Activated CD4-positive, CD25-positive, alpha-beta regulatory T cell (primary cell): ENCODE measurements at regions not wholly inside any gene's neighbourhood (a gene's known extent, or its start where the extent isn't known, plus 50 kb on each side); places are given as distances from the start of the nearest gene placed in this dataset.

Experiments
- DNase-seq, 4 experiments: peaks; one replicate each; lab custom pipeline; 2025; lab: John Stamatoyannopoulos, UW

DNA sequence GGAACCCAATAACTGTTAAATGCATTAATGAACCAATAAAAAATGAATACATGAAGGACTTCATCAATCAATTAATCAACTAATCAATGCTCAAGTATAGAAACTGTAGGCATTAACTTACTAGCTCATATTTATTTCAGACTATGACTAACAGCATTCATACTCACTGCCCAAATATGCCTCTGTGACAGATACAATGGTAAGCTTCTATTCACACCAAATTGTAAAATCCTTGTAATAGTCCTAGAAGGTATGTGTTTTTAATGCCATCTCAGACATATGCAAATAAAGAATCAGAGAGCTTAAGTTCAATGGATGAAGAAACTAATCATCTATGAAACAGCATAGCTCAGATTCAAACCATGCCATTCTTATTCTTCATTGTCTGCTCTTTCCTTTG, 1253.6 kb upstream of the TENM4 start:
- DNase-seq = no peak

GRCh38 chr11:80687941-80688340, 1247.1 kb upstream of the TENM4 start:
- no peak for DNase-seq

- no peak for DNase-seq
Observed at GRCh38 chr11:80686889-80687288, 1246.1 kb upstream of the TENM4 start.

DNA sequence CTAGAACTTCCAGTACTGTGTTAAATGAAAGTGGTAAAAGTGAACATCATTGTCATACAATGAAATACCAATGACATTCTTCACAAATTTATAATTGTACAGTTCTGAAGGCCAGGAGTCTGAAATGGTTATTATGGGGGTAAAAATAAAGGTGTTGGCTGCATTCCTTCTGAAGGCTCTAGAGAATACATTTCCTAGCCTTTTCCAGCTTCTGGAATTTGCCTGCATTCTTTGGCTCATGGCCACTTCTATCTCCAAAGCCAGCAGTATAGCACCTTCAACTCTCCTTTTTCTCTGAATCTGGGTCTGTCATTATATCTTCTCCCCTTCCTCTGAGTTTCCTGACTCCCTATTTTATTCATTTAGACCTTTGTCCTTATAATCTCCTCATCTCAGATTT, 1232.7 kb upstream of the TENM4 start:
- no peak for DNase-seq

DNA sequence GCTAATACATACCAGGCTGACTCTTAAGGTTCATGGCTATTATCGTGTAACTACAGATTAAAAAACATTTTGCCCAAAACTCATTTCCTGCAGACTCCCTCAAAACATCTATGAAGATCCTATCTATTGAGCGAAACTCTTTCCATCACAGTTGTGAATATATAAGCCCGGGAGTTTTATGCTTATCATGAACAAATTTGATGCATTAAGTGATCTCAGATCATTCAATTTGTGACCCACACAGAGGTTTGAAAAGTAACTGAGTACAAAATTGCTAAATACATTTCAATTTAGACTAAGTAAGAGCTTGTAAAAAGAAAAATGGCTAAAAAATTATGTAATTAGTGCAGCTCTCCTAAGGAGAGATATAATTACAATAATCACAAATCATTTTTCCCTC, 1228.8 kb upstream of the TENM4 start:
- DNase-seq = no peak

GRCh38 chr11:80668039-80668438, 1227.2 kb upstream of the TENM4 start:
- no peak for DNase-seq

DNA sequence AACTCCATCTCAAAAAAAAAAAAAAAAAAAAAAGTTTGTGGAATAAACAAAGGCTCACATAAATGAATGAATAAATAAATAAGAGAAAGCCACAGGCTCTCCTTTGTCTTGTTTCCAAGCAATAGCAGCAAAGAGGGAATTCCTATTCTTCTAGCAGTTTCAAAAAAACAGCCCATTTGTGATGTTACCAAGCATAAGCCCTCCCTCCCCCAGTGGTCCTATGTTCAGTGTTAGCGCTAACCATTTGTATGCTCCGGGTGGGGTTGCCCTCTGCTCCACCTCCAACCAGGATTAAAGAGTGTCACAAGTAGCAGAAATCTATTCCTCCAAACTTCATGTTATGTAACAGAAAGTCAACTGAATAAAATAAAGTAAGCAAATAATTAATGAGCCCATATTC, 1215.0 kb upstream of the TENM4 start:
- DNase-seq = no peak

DNA sequence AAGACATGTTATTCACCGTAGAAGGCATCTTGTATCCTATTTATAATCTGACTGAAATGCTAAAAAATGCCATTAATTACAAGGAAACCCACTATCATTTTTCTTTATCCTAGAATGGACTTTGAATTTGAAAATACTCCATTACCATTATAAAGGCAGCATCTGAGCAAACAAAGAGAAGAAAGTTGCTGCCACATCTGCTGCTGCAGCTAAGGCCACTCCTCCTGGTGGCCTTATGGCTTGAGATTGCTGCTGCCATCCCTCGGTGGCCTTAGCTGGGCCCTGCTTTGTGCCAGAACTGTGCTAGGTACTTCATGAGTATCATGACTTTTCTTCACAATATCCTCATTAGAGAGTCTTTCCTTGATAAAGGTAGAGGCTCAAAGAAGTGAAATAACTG, 1210.1 kb upstream of the TENM4 start:
- DNase-seq = no peak

DNA sequence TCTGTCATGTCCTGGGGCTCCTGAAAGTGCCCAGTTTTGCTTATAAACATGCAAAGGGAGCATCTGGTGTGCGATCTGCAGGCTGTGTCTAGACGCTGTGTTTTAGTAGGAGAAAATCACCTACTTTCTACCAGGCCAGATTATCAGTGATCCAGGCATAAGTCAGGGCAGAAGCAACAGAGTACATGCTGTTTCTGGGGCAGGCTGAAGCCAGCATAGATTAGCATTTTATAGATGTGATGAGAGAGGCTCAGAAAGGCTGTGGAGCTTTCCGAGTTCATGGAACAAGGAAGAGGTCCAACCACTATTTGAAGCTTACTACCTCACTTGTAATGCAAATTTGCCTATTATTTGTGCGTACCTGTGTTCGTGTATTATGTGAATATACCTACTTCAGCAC, 1208.4 kb upstream of the TENM4 start:
- DNase-seq = no peak

GRCh38 chr11:80638296-80638695, 1197.5 kb upstream of the TENM4 start:
- no peak for DNase-seq

DNA sequence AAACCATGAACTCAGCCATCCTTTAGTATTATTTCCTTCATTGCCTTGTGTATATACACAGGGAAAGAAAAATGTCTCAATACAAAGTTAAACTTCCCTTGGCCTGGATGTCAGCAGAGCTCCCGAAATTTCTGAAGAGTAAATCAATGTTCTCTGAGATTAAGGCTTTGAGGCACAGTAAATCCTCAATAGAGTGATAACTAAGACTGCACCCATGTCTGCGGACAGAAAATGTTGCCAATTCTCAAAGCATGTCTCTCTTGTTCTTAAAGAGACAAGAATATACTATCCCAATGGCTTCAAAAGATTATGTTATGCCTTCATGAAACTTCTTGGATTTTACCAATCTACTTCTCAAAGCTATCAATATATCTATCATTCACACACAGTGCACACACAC, 1196.7 kb upstream of the TENM4 start:
- no peak for DNase-seq

GRCh38 chr11:80636999-80637398, 1196.2 kb upstream of the TENM4 start:
- no peak for DNase-seq

- DNase-seq = no peak
Observed at GRCh38 chr11:80635178-80635577, 1194.3 kb upstream of the TENM4 start.

DNA sequence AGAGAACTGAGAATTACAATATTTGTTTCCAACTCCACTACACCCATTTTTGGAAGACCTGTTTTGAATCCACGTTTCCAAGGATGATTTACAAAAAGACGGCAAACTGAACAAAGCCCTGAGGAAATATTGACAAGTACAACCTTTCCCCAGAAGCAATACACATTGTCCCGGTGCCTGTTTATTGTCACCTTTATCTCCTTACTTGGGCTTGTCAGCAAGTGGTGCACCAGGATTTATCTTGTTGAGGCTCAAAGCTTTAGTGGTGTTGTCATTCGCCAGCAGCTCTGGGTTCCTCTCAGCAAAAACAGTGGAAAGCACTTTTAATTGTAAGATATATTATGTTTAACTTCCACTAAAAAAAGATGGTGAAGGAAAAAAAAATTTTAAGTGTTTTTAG, 1191.9 kb upstream of the TENM4 start:
- DNase-seq = no peak

DNA sequence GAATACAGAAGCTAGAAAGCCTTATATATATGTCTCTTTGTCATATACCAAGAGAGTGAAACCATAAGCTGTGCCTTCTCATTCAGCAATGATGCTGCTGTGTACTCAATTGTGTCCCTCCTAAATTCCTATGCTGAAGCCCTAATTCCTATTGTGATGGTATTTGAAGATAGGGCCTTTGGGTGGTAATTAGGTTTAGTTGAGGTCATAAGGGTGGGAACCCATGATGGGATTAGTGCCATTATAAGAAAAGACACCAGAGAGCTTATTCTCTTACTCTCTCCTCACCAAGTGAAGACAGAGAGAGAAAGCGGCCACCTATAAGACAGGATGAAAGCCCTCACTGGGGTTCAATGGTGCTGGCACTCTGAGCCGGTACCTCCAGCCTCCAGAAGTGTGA, 1191.3 kb upstream of the TENM4 start:
- no peak for DNase-seq

GRCh38 chr11:80629466-80629865, 1188.6 kb upstream of the TENM4 start:
- no peak for DNase-seq

DNA sequence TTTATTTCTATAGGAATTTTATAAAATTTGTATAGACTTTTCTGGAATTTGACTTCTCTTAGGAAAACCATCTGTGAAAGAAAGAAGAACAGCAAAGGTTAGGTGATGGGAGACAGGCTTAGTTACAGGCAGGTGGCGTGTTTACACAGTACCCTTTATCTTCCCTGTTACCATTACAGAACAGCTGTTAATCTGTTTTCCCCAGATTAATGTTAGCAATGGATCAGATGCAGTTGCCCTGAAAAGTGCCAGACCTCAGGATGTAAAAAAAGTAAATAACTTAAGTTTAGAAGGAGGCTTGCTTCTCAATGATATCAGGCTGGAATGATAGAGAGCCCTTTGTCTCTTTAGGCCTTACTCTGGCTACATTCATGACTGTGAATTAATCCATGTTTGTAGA, 1186.5 kb upstream of the TENM4 start:
- no peak for DNase-seq

DNA sequence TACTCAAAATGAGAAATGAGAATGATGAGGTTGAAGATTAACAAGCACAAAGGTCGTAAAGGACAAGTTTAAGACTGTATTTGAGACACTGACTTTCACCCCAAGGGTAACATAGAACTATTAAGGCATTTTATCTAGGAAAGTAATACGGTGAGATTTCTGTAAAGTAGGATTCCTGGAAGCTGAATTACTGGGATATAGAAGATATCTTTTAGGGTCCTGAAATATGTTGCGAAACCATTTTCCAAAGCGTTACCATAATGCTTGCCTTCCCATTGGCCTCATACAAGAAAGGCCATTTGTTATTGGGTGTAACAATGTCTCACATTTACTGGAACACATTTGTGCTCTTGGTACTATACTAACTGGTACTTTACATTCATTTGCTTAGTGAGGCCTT, 1185.9 kb upstream of the TENM4 start:
- DNase-seq = no peak

DNA sequence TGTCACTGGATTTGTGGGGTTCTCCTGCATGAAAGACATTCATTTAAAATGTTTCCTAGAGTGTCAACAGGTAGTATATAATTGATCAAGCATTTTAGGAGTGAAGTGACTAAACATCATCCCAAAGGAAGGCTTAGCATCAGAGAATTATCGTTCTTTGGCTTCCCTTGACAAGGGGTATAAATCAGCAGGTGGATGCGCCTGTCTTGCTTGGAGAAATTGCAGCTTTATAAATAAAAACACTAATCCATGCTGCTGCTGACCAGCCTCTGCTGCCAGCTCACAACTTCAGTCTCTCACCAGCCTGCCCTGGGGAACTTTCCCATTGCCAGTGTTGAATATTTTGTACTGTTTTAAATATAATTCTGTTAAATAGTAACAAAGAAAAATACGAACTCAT, 1184.7 kb upstream of the TENM4 start:
- DNase-seq = no peak

GRCh38 chr11:80621871-80622270, 1181.0 kb upstream of the TENM4 start:
- DNase-seq = no peak

- DNase-seq = no peak
Observed at GRCh38 chr11:80620867-80621266, 1180.0 kb upstream of the TENM4 start.

DNA sequence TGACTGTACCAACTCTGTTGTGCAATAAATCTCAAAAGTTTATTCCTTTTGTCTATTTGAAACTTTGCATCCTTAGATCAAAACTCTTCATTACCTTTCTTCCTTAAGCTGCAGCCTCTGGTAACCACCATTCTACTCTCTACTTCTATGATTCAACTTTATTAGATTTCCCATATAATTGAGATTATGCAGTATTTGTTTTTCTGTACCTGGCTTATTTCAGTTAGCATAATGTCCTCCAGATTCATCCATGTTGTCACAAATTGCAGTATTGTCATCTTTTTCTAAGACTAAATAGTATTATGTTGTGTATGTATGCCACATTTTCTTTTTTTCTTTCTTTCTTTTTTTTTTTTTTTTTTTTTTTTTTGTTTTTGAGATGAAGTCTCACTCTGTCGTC, 1176.3 kb upstream of the TENM4 start:
- no peak for DNase-seq

DNA sequence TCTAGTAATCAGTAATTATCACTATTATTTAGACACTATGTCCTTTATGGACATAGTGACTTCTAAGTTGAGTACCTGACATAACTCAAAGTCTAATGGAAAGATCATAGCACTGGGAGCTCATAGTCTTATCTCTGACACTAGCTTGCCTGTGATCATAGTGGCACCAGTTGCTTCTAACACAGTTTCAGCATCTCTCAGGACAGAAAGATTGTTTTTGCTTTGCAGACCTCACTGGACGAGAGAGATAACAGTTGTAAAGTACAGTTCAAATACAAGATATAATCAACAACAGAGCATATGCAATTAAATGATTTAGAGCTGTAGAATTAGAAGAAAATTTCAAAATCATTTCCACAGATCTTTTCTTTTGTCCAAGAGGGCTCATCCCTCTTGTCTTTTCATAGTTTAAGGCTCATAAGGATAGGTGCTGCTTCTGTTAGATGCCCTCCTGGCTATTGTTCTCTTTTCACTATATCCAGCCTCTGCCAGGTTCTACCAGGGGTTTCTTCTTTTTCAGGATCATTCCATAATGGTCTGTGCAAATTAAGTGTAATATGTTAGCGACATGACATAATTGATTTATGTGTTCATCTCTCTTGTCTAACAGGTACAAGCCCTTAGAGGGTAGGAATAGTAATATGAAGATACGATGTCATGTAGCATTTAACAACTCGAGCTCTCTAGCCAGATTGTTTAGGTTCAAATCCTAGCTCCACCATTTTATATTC, 1175.4 kb upstream of the TENM4 start:
- no peak for DNase-seq

DNA sequence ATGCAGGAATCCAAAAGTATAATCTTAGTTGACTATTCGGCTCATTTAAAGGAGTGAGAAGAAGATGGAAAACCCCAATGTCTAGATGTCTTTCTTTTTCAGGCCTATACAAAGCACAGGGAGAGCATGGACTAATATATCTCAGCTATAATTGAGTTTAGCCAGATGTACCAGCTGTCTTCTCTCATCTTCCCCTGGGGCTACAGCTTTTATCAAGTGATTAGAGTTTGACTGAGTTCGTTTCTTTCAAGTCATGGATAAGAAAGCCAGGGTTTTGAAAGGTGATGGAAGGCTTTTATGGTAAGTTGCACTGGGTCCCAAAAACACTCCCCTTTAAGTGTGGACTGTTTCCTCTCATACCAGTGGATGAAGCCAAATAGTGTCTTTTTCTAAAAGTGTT, 1172.8 kb upstream of the TENM4 start:
- no peak for DNase-seq

GRCh38 chr11:80610516-80610915, 1169.7 kb upstream of the TENM4 start:
- DNase-seq = no peak
